GM12892 (cell line): ENCODE measurements at regions not wholly inside any gene's neighbourhood (a gene's known extent, or its start where the extent isn't known, plus 50 kb on each side); places are given as distances from the start of the nearest gene placed in this dataset.

Experiments used
- DNase-seq: peaks from one replicate; pipeline ENCODE4 v3.0.0; 2011; ENCODE audit not compliant: insufficient read length
- FAIRE-seq: peaks from 2 replicates; lab custom pipeline; 2011; peaks lifted over from hg19 to GRCh38; lab: Jason Lieb, UNC
- POLR2A ChIP-seq: IDR thresholded peaks from 2 replicates; pipeline ENCODE4 v1.6.1; 2011; ENCODE audit warnings: low read depth, low read length, control low read depth
- POLR2AphosphoS5 ChIP-seq: IDR thresholded peaks from 2 replicates; pipeline ENCODE4 v1.6.1; 2011; ENCODE audit warnings: low read depth, low read length, control low read depth
- TAF1 ChIP-seq: IDR thresholded peaks from 2 replicates; pipeline ENCODE4 v1.6.1; 2011; ENCODE audit warnings: low read depth, mild to moderate bottlenecking, control low read depth, low read length, borderline replicate concordance

DNA sequence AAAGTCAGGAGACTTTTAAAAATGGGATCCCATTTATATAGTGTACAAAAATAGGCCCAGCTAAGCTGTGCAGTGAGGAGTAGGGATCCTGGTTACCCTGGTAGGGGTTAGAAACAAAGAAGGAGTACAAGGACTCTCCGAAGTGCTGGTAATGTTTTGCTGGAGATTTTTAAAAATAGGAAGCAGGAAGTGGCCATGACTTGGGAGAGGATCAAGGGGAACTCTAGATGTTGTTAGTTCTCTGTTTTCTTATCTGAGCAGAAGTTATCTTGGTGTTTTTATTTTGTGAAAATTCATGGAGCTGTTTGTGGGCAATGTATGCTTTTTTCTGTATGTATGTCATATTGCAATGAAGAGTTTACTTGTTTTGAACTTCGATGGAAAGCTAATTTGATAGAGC, 373.9 kb downstream of the SFMBT2 start:
- FAIRE-seq (no peak), DNase-seq (no peak)
- no peak for TF ChIP-seq POLR2A
- no peak for TF ChIP-seq TAF1
- TF ChIP-seq POLR2AphosphoS5, result no peak

DNA sequence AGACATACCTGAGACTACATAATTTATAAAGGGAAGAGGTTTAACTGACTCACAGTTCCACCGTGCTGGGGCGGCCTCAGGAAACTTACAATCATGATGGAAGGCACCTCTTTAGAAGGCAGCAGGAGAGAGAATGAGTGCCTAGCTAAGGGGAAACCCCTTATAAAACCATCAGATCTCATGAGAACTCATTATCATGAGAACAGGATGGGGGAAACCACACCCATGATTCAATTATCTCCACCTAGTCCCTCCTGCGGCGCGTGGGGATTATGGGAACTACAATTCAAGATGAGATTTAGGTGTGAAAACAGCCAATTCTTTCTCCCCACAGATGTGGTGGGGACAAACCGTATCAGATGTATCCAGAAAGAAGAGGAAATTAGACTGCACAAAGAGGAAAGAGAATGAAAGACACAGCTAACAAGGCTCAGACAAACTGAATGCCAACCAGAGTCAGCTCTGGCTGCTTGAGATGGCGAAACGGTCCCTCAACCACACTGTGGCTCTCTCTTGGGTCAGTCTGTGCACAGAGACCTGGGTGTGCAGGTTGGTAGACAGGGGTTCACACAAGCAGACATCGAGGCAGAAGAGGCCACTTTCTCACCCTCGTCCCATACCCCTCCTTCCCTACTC, 375.6 kb downstream of the SFMBT2 start:
- no peak for FAIRE-seq
- no peak for DNase-seq
- TF ChIP-seq POLR2AphosphoS5, result no peak
- no peak for TF ChIP-seq POLR2A
- no peak for TF ChIP-seq TAF1

DNA sequence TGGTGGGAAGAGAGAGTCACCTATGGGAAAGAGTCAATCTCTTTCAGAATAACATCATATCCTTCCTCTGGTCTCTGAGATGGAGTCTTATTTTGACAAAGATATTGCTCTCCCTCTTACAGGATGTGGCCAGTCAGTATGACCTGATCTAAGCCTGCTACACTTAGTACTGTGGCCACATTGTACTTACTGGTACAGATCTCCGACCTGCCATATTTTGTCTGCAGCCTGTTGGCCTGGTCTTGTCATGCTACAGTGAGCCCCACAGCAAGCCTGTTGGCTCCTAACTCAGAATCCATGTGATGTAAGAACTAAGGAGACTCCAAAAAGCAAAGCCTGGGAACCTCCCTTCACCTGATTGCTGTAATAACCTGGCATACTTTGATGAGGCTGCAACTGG, 377.8 kb downstream of the SFMBT2 start:
- DNase-seq (no peak), FAIRE-seq (no peak)
- TF ChIP-seq POLR2A, result no peak
- no peak for TF ChIP-seq TAF1
- TF ChIP-seq POLR2AphosphoS5, result no peak

DNA sequence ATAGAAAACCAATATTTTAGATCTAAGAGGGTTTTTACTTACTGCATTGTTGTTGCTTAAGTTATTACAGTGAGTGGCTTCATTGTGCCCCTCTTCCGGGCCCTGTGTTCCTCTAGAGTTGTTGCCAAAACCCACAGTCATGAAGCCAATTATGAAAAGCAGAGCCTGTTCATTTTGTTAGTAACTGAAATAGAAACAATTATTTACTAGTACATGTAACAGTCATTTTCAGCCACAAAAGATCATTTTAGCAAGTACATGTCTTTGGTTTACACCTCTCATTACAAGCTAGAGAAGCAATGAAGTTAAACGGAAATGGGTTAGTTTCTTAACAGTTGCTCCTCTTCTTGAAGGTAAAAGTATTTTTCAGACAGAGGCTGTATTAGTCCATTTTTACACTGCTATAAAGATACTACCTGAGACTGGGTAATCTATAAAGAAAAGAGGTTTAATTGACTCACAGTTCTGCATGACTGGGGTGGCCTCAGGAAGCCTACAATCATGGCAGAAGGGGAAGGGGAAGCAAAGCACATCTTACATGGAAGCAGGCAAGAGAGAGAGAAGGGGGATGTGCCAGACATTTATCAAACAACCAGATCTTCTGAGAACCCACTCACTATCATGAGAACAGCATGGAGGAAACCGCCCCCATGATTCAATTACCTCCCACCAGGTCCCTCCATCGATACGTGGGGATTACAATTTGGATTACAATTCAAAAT, 380.5 kb downstream of the SFMBT2 start:
- TF ChIP-seq POLR2A (no peak), TAF1 (no peak), POLR2AphosphoS5 (no peak)
- no peak for DNase-seq
- FAIRE-seq, result no peak

DNA sequence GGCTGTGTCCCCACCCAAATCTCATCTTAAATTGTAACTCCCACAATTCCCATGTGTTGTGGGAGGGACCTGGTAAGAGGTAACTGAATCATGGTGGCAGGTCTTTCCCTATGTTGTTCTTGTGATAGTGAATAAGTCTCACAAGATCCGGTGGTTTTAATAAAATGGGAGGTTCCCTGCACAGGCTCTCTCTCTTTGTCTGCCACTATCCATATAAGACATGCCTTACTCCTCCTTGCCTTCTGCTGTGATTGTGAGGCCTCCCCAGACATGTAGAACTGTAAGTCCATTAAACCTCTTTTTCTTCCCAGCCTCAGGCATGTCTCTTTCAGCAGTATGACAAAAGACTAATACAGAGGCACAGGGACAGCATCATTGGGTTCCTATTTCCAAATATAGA, 381.2 kb downstream of the SFMBT2 start:
- FAIRE-seq (no peak), DNase-seq (no peak)
- TF ChIP-seq TAF1, result no peak
- TF ChIP-seq POLR2A, result no peak
- no peak for TF ChIP-seq POLR2AphosphoS5

DNA sequence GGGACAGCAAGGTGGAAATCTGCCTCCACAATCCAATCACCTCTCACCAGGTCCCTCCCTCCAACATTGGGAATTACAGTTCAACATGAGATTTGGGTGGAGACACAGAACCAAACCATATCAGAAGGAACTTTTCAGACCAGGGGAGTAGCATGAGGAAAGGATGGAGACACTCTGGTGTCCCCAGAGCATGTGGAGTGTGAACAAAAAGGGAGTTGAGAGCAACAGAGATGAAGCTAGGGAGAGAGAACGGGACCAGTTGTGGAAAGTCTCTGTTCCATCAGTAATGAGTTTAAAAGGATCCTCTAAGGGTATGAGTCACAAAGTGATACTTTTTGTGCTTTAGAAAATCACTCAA, 382.0 kb downstream of the SFMBT2 start:
- DNase-seq (no peak), FAIRE-seq (no peak)
- TF ChIP-seq POLR2AphosphoS5, result no peak
- no peak for TF ChIP-seq POLR2A
- TF ChIP-seq TAF1, result no peak

DNA sequence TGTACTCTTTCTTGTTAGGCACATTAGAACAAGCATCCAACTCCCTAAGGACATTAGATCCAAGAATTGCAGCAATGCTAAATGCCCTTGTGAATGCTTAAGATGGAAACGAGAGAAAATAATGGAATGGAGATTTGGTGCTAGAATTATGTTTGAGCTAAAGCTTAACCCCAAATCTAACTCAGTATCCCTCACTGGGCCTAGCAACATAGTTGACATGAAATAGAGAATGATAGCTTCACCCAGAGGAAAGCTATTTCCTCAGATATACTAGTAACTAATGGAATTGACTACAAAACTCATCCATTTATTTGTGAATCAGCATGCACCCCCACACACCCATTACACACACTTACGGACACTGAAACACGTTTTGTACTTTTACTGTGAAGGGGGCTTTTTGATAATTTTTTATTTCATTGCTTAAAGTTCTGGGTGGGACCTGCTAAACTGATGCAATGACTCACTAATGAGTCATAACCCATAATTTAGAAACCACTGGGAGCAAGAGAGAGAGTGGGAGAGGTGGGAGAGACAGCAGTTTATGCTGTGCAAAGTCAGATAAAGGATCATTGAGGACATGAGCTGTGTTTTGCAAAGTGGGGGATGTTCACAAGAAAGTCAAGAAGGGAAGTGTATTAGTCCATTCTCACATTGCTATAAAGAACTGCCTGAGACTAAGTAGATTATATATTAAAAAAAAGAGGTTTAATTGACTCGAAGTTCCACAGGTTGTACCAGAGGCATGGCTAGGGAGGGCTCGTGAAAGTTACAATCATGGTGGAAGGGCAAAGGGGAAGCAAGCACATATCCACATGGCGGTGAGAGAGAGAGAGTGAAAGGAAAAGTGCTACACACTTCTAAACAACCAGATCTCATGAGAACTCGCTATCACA, 382.7 kb downstream of the SFMBT2 start:
- no peak for DNase-seq
- TF ChIP-seq POLR2A (no peak), POLR2AphosphoS5 (no peak), TAF1 (no peak)
- FAIRE-seq, result no peak

DNA sequence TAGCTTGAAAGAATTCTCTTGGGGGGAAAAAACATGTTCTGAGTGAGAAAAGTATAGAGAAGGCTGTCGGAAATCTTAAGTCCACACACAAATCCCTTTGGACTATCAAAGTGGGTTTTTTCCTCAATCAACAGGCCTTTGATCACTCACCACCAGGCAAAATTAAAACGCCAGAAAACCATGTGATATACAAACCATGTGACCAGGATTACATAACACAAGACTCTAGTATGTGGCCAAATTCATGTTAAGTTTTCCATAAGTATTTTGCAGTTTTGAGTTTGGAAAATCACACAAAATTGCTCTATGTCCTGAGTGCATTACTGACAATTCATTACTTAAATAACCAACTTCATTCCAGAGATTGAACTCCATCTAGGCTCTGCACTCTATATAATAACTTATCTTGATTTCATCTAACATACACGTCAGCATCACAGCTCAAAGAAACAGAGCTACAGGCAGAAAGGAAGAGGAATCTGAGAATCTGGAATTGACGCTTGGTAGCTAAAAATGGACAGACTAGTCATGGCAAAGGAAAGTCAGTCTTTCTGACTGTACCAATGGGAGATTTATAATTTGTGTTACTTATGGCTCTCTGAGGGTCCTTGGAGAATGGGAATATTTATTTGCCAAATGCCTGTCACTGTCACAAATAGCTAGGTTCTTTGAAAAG, 383.5 kb downstream of the SFMBT2 start:
- FAIRE-seq, result no peak

DNA sequence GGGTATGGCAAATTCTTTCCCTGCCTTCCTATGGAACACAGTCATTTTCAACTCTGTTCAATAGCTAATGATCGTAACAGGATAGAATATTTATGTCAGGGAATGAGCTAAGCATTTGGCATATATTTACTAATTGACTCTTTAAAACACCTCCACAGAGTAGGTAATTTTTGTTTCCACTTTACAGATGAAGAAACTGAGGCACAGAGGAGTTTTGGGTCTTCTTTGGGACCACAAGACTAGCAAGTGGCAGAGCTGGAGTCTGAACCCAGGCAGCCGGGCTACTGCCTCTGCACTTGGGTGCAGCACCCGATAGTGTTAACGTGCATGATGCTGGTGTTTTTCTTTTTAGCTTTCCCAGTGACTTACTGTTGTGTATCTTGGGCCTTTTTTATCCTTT, 384.0 kb downstream of the SFMBT2 start:
- DNase-seq (no peak), FAIRE-seq (no peak)
- TF ChIP-seq POLR2AphosphoS5 (no peak), TAF1 (no peak), POLR2A (no peak)

More for the DNA sequence above, 383.5 kb downstream of the SFMBT2 start:
- no peak for DNase-seq
- TF ChIP-seq TAF1 (no peak), POLR2AphosphoS5 (no peak), POLR2A (no peak)

DNA sequence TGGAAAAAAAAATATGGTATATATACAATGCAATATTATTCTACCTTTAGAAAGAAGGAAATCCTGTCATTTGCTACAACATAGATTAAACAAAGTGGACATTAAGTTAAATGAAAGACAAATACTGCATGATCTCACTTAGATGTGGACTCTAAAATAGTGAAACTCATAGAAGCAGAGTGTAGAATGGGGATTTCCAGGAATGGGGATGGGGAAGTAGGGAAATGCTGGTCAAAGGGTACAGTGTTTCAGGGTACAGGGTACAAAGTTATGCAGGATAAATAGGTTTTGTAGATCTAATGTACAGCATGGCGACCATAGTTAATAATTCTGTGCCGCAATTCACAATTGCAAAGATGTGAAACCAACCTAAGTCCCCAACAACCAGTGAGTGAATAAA, 385.5 kb downstream of the SFMBT2 start:
- no peak for DNase-seq
- no peak for FAIRE-seq
- no peak for TF ChIP-seq POLR2A
- no peak for TF ChIP-seq TAF1

DNA sequence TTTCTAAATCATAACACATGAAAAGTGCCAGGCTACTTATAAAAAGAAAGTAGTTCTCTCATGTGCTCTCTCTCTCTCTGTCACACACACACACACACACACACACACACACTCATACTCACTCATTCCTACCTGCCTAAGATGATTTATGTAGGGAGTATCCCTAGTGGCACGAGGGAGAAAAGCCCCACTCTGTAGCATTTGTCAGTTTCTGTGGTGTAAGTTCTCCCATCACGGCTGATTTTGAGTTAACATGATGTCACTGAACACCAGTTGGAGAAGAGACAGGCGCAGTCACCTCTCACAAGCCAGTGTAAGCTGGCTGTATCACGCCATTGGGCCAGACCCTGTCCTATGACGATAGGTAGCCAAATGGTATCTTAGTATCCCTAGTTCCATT, 395.4 kb downstream of the SFMBT2 start:
- DNase-seq (no peak), FAIRE-seq (no peak)
- TF ChIP-seq POLR2A (no peak), TAF1 (no peak), POLR2AphosphoS5 (no peak)
